ENCODE measurements at regions not wholly inside any gene's neighbourhood (a gene's known extent, or its start where the extent isn't known, plus 50 kb on each side); places are given as distances from the start of the nearest gene placed in this dataset.

- 88% methylated on average over 2 to 3 of the region's 3 CpGs for WGBS, 2 experiments (ENCODE audit: insufficient coverage in 1 of 2, insufficient read length in 1 of 2)
- no peak for TF ChIP-seq CTCF (conservative IDR thresholded peaks at IDR 0.05)
- H3K9me3 ChIP-seq (ENCODE audit: control insufficient read depth, low read length), result peaks cover 25% of the 10 kb centered on the region
- H3K4me3 Mint-ChIP-seq, result no peak overlapping the region
- no peak overlapping the region for H3K9ac ChIP-seq (ENCODE audit: extremely low read depth, low read length, poor library complexity, severe bottlenecking)
- no peak for DNase-seq
- no peaks in the 10 kb centered on the region for H3K36me3 Mint-ChIP-seq (ENCODE audit: low read depth)
- H3K27me3 ChIP-seq (ENCODE audit: control insufficient read depth, insufficient read depth, low read length, poor library complexity, severe bottlenecking), result peaks cover 49% of the 10 kb centered on the region
- no peaks in the 10 kb centered on the region for H3K36me3 ChIP-seq (ENCODE audit: control insufficient read depth, insufficient read depth, low read length)
- peaks cover 12% of the 10 kb centered on the region for H3K4me1 Mint-ChIP-seq
- no peak overlapping the region for H3K27ac ChIP-seq (ENCODE audit: low read depth, low read length)
- H3K27ac Mint-ChIP-seq, result no peak overlapping the region
- peaks cover 18% of the 10 kb centered on the region for H3K9me3 Mint-ChIP-seq
- H3K4me3 ChIP-seq (ENCODE audit: low read length), result no peak overlapping the region
- H3K27me3 Mint-ChIP-seq (ENCODE audit: insufficient read depth), result peaks cover 58% of the 10 kb centered on the region
- peaks cover 3% of the 10 kb centered on the region for H3K4me1 ChIP-seq (ENCODE audit: control insufficient read depth, insufficient read depth, low read length)
These were observed 216.1 kb upstream of the PRPS1L1 start for GRCh38 chr7:18243731-18244130.

GRCh38 chr7:18250133-18250532 lies 222.5 kb upstream of the PRPS1L1 start:
- Histone ChIP-seq H3K36me3 (ENCODE audit: control insufficient read depth, insufficient read depth, low read length) (no peaks in the 10 kb centered on the region), H3K4me3 (ENCODE audit: low read length) (no peak overlapping the region), H3K27me3 (ENCODE audit: control insufficient read depth, insufficient read depth, low read length, poor library complexity, severe bottlenecking) (peaks cover 3% of the 10 kb centered on the region), H3K27ac (ENCODE audit: low read depth, low read length) (no peak overlapping the region), H3K4me1 (ENCODE audit: control insufficient read depth, insufficient read depth, low read length) (no peaks in the 10 kb centered on the region), H3K9ac (ENCODE audit: extremely low read depth, low read length, poor library complexity, severe bottlenecking) (no peak overlapping the region), H3K9me3 (ENCODE audit: control insufficient read depth, low read length) (peaks cover 33% of the 10 kb centered on the region)
- Mint-ChIP-seq H3K4me1 (peaks cover 5% of the 10 kb centered on the region), H3K9me3 (peaks cover 30% of the 10 kb centered on the region), H3K27ac (no peak overlapping the region), H3K4me3 (no peak overlapping the region), H3K36me3 (ENCODE audit: low read depth) (peaks cover 2% of the 10 kb centered on the region), H3K27me3 (ENCODE audit: insufficient read depth) (peaks cover 18% of the 10 kb centered on the region)
- no peak for DNase-seq
- no peak for TF ChIP-seq CTCF (conservative IDR thresholded peaks at IDR 0.05)

GRCh38 chr7:18257711-18258110 lies 230.1 kb upstream of the PRPS1L1 start:
- H3K4me1 ChIP-seq (ENCODE audit: control insufficient read depth, insufficient read depth, low read length), result no peaks in the 10 kb centered on the region
- H3K27ac ChIP-seq (ENCODE audit: low read depth, low read length), result no peak overlapping the region
- no peaks in the 10 kb centered on the region for H3K36me3 ChIP-seq (ENCODE audit: control insufficient read depth, insufficient read depth, low read length)
- no peak overlapping the region for H3K4me3 ChIP-seq (ENCODE audit: low read length)
- Mint-ChIP-seq H3K4me3 (no peak overlapping the region), H3K36me3 (ENCODE audit: low read depth) (peaks cover 2% of the 10 kb centered on the region), H3K4me1 (no peaks in the 10 kb centered on the region), H3K9me3 (peaks cover 12% of the 10 kb centered on the region), H3K27ac (no peak overlapping the region), H3K27me3 (ENCODE audit: insufficient read depth) (peaks cover 2% of the 10 kb centered on the region)
- H3K9ac ChIP-seq (ENCODE audit: extremely low read depth, low read length, poor library complexity, severe bottlenecking), result no peak overlapping the region
- no peak for DNase-seq
- H3K9me3 ChIP-seq (ENCODE audit: control insufficient read depth, low read length), result peaks cover 23% of the 10 kb centered on the region
- no peaks in the 10 kb centered on the region for H3K27me3 ChIP-seq (ENCODE audit: control insufficient read depth, insufficient read depth, low read length, poor library complexity, severe bottlenecking)
- 80 to 100% methylated on average over 1 to 2 of the region's 2 CpGs for WGBS, 2 experiments (ENCODE audit: insufficient coverage in 1 of 2, insufficient read length in 1 of 2)
- no peak for TF ChIP-seq CTCF (conservative IDR thresholded peaks at IDR 0.05)

Data from endodermal cell (in vitro differentiated cells).